K562 (cell line): ENCODE measurements at regions not wholly inside any gene's neighbourhood (a gene's known extent, or its start where the extent isn't known, plus 50 kb on each side); places are given as distances from the start of the nearest gene placed in this dataset.

Experiments
- ATAC-seq: fragments of 200-7000 bp; cut with Tn5 transposase; 3 replicates; pipeline ENCODE4 v1.9.1; 2020; ENCODE audit warnings: moderate library complexity
- BruUV-seq: library from RNA; stranded (reverse); fragments of 400-500 nt; replicated peaks from 2 replicates; lab custom pipeline; 2021; lab: Mats Ljungman, UMichigan
- CTCF ChIA-PET: fragments of 300-600 bp; formaldehyde crosslinking; extraction: SDS; loops from one replicate; lab custom pipeline; 2021; ENCODE audit warnings: low intra/inter-chr PET ratio; lab: Yijun Ruan, JAX
- POLR2A ChIA-PET: fragments of 300-600, 350-650 bp; sonication (Branson Sonifier 250); formaldehyde crosslinking; extraction: SDS; loops from one replicate; lab custom pipeline; 2021; ENCODE audit warnings: antibody characterized with exemption, inconsistent platforms; lab: Yijun Ruan, JAX
- DNase-seq, 4 experiments: peaks; one replicate each; pipeline versions ENCODE4 v3.0.0 to v3.0.0-alpha.2; 2011 to 2018; ENCODE audit warnings: low spot score in 3 of 4, mixed read lengths in 3 of 4; ENCODE audit errors: extremely low read depth in 1 of 4
- FAIRE-seq: peaks from 2 replicates; lab custom pipeline; 2011; peaks lifted over from hg19 to GRCh38; lab: Jason Lieb, UNC
- H2AFZ ChIP-seq: 2 replicates; pipeline ENCODE4 v1.6.0; 2011; ENCODE audit warnings: low read depth, low read length, control low read depth, inconsistent platforms
- H3K27ac ChIP-seq: fragments of 200-600 bp; 3 replicates; pipeline ENCODE4 v1.8.0; 2011; ENCODE audit warnings: low read depth, mild to moderate bottlenecking, control low read depth, inconsistent platforms, low read length, moderate library complexity, mixed read lengths; ENCODE audit errors: extremely low read depth
- H3K27me3 ChIP-seq, 2 experiments: fragments of 300-600 bp in 1 of 2; 2 replicates in 1 of 2; 3 replicates in 1 of 2; pipeline versions ENCODE4 v1.6.0 to v1.8.0; 2011; ENCODE audit warnings: inconsistent platforms in 2 of 2, low read length in 2 of 2, mild to moderate bottlenecking in 1 of 2, mixed read lengths in 1 of 2, moderate library complexity in 1 of 2; ENCODE audit not compliant: control insufficient read depth in 2 of 2, insufficient read depth in 2 of 2
- H3K36me3 ChIP-seq: fragments of 300-600 bp; 3 replicates; pipeline ENCODE4 v1.8.0; 2011; ENCODE audit warnings: mild to moderate bottlenecking, low read length, inconsistent platforms; ENCODE audit not compliant: control insufficient read depth, insufficient read depth
- H3K4me1 ChIP-seq, 2 experiments: fragments of 200-600 bp in 1 of 2; replicated peaks in 1 of 2; 2 replicates in 1 of 2; 3 replicates in 1 of 2; pipeline versions ENCODE4 v1.5.1 to v1.8.0; 2011; ENCODE audit warnings: inconsistent platforms in 2 of 2, low read length in 2 of 2, mild to moderate bottlenecking in 1 of 2, mixed read lengths in 1 of 2, moderate library complexity in 1 of 2; ENCODE audit not compliant: control insufficient read depth in 2 of 2, insufficient read depth in 2 of 2
- H3K4me2 ChIP-seq: 2 replicates; pipeline ENCODE4 v1.6.1; 2011; ENCODE audit warnings: low read length, control low read depth, inconsistent platforms, mixed read lengths; ENCODE audit not compliant: insufficient read depth
- H3K4me3 ChIP-seq: fragments of 200-600 bp; sonication (generic), shearing (Covaris generic); 2 replicates; pipeline ENCODE4 v1.5.1; 2016; ENCODE audit warnings: control low read depth, inconsistent platforms
- H3K79me2 ChIP-seq: fragments of 200-600 bp; 3 replicates; pipeline ENCODE4 v1.8.0; 2011; ENCODE audit warnings: low read length, inconsistent platforms; ENCODE audit not compliant: control insufficient read depth, insufficient read depth
- H3K9ac ChIP-seq, 2 experiments: 2 replicates each; pipeline versions ENCODE4 v1.6.0 to v1.6.1; 2011; ENCODE audit warnings: low read depth in 2 of 2, low read length in 2 of 2, control low read depth in 1 of 2, inconsistent platforms in 1 of 2, mild to moderate bottlenecking in 1 of 2, mixed read lengths in 1 of 2; ENCODE audit not compliant: insufficient read depth in 1 of 2
- H3K9me1 ChIP-seq: one replicate; pipeline ENCODE4 v1.6.0; 2011; ENCODE audit warnings: inconsistent platforms, mild to moderate bottlenecking, low read length, moderate library complexity; ENCODE audit not compliant: control insufficient read depth, insufficient read depth
- H3K9me3 ChIP-seq: replicated peaks from 2 replicates; pipeline ENCODE4 v1.5.1; 2011; ENCODE audit warnings: low read depth, low read length, inconsistent platforms; ENCODE audit not compliant: control insufficient read depth, insufficient read depth
- H4K20me1 ChIP-seq: replicated peaks from 2 replicates; pipeline ENCODE4 v1.6.1; 2011; ENCODE audit warnings: low read length, inconsistent platforms, mixed read lengths; ENCODE audit not compliant: control insufficient read depth, insufficient read depth
- BRCA1 ChIP-seq, 2 experiments: fragments of 450-650 bp in 1 of 2; sonication (generic) in 1 of 2; formaldehyde crosslinking in 1 of 2; IDR thresholded peaks; 2 replicates each; pipeline versions ENCODE4 v1.5.0 to v1.6.1; 2017 to 2020; ENCODE audit warnings: mild to moderate bottlenecking in 1 of 2, missing genetic modification reagents in 1 of 2
- CBFB ChIP-seq: sonication (generic); formaldehyde crosslinking; IDR thresholded peaks from 2 replicates; pipeline ENCODE4 v1.4.0; 2020; ENCODE audit warnings: mild to moderate bottlenecking, missing genetic modification reagents
- CEBPG ChIP-seq, 3 experiments: fragments of 200-800 bp in 1 of 3; sonication (Bioruptor generic) in 1 of 3; sonication (generic) in 1 of 3; formaldehyde crosslinking in 1 of 3; IDR thresholded peaks in 2 of 3; conservative IDR thresholded peaks in 1 of 3; 2 replicates each; pipeline versions ENCODE4 v1.6.1 to v1.8.0; 2016 to 2022; ENCODE audit warnings: missing compliant biosample characterization in 2 of 3, missing genetic modification characterization in 2 of 3, mild to moderate bottlenecking in 1 of 3, missing genetic modification reagents in 1 of 3
- HEY1 ChIP-seq: fragments of 250-450 bp; sonication (Bioruptor Pico); IDR thresholded peaks from 2 replicates; pipeline ENCODE4 v1.5.0; 2020; ENCODE audit warnings: mild to moderate bottlenecking, moderate library complexity, borderline replicate concordance
- ILK ChIP-seq: fragments of 450-650 bp; IDR thresholded peaks from 2 replicates; pipeline ENCODE4 v1.6.1; 2016; ENCODE audit warnings: missing genetic modification characterization, low read depth, mild to moderate bottlenecking, missing compliant biosample characterization, moderate library complexity, borderline replicate concordance
- MEF2A ChIP-seq: IDR thresholded peaks from 2 replicates; pipeline ENCODE4 v1.6.1; 2011; ENCODE audit warnings: low read depth, mild to moderate bottlenecking, low read length, moderate library complexity; ENCODE audit not compliant: control insufficient read depth
- PTTG1 ChIP-seq: fragments of 450-650 bp; IDR thresholded peaks from 2 replicates; pipeline ENCODE4 v1.6.1; 2016; ENCODE audit warnings: low read depth, mild to moderate bottlenecking, missing genetic modification characterization, missing compliant biosample characterization
- RERE ChIP-seq: sonication (generic); formaldehyde crosslinking; IDR thresholded peaks from 2 replicates; pipeline ENCODE4 v1.8.0; 2023; ENCODE audit warnings: missing genetic modification reagents, mild to moderate bottlenecking, borderline replicate concordance
- SRSF1 ChIP-seq: fragments of 200-400 bp; formaldehyde crosslinking; IDR thresholded peaks from 2 replicates; pipeline ENCODE4 v1.6.1; 2017; ENCODE audit warnings: mild to moderate bottlenecking, low read depth, low read length, moderate library complexity
- SUPT5H ChIP-seq: fragments of 450-650 bp; IDR thresholded peaks from 2 replicates; pipeline ENCODE4 v1.6.1; 2016
- TFE3 ChIP-seq: fragments of 450-650 bp; formaldehyde crosslinking; IDR thresholded peaks from 2 replicates; pipeline ENCODE4 v1.4.0; 2020; ENCODE audit warnings: mild to moderate bottlenecking, mixed read lengths
- ZFP1 ChIP-seq: fragments of 450-650 bp; formaldehyde crosslinking; IDR thresholded peaks from 2 replicates; pipeline ENCODE4 v1.4.0; 2020; ENCODE audit warnings: mild to moderate bottlenecking, mixed read lengths
- ZNF134 ChIP-seq: fragments of 250-450 bp; sonication (Bioruptor Pico); conservative IDR thresholded peaks from 2 replicates; pipeline ENCODE4 v1.4.0; 2020
- ZNF184 ChIP-seq: sonication (generic); formaldehyde crosslinking; IDR thresholded peaks from 2 replicates; pipeline ENCODE4 v1.5.0; 2020; ENCODE audit warnings: missing genetic modification reagents
- WGBS: fragments of 100-300 bp; shearing (Covaris generic); methylation state at CpG from one replicate; pipeline ENCODE4 v1.1.6; 2016; ENCODE audit warnings: low coverage, mixed read lengths; ENCODE audit not compliant: insufficient coverage; ENCODE audit errors: missing lambda C conversion rate; 5-methylcytosine and 5-hydroxymethylcytosine counted together
- in situ Hi-C: fragments of 300-500 bp; cut with MboI; formaldehyde crosslinking; loops from 4 replicates; pipeline ENCODE4 v1.15.0; 2018; ENCODE audit warnings: inconsistent platforms, mixed read lengths
- intact Hi-C: fragments of 100-400 bp; cut with micrococcal nuclease; formaldehyde crosslinking; loops from 2 replicates; pipeline ENCODE4 v1.14.2; 2022

GRCh38 chr15:62816342-62817069 is 226.0 kb upstream of the TPM1 start (continued):
- TF ChIP-seq ZNF134 (no peak), CEBPG (CRISPR knock-in tag; IDR thresholded peaks at IDR 0.05) (no peak), CEBPG (tag; conservative IDR thresholded peaks at IDR 0.05 in 1 of 2, IDR thresholded peaks at IDR 0.05 in 1 of 2) (no peak), ZFP1 (no peak), HEY1 (CRISPR knock-in tag) (no peak)

- CTCF ChIA-PET, result no interaction called here
- no peaks in the 10 kb centered on the region for H3K36me3 ChIP-seq
- TF ChIP-seq TFE3 (CRISPR knock-in tag) (no peak), ZNF184 (CRISPR knock-in tag) (no peak), BRCA1 (IDR thresholded peaks at IDR 0.05) (no peak), BRCA1 (CRISPR knock-in tag; IDR thresholded peaks at IDR 0.05) (no peak), SRSF1 (no peak), MEF2A (no peak), PTTG1 (tag) (no peak), SUPT5H (no peak), CBFB (no peak), ILK (tag) (no peak), RERE (CRISPR knock-in tag) (no peak)
Observed at GRCh38 chr15:62818691-62819090, 223.9 kb upstream of the TPM1 start.

More at GRCh38 chr15:62818691-62819090, 223.9 kb upstream of the TPM1 start:
- Histone ChIP-seq H3K9me1 (no peaks in the 10 kb centered on the region), H3K9me3 (no peaks in the 10 kb centered on the region), H3K9ac (no peak overlapping the region), H3K27ac (no peak overlapping the region), H3K4me2 (no peak overlapping the region), H3K4me1 (no peaks in the 10 kb centered on the region), H2AFZ (no peak overlapping the region), H4K20me1 (no peaks in the 10 kb centered on the region), H3K27me3 (peaks cover 8 to 17% of the 10 kb centered on the region in 2 experiments; a peak in 3 of 5 replicates), H3K79me2 (no peaks in the 10 kb centered on the region), H3K4me3 (no peak overlapping the region)
- intact Hi-C loops, result no loop called here
- WGBS, result 0% methylated on average over 1 of the region's 1 CpG
- POLR2A ChIA-PET, result interaction anchor here (0.7 kb wide), 1 partner anchor 184 kb away, joined by 3 read pairs; no protein-coding TSS in a partner anchor
- BruUV-seq, result no TSS peak
- ATAC-seq, result no peak
- in situ Hi-C loops, result no loop called here
- FAIRE-seq, result no peak
- DNase-seq, result no peak
